ENCODE measurements at regions not wholly inside any gene's neighbourhood (a gene's known extent, or its start where the extent isn't known, plus 50 kb on each side); places are given as distances from the start of the nearest gene placed in this dataset.

DNA sequence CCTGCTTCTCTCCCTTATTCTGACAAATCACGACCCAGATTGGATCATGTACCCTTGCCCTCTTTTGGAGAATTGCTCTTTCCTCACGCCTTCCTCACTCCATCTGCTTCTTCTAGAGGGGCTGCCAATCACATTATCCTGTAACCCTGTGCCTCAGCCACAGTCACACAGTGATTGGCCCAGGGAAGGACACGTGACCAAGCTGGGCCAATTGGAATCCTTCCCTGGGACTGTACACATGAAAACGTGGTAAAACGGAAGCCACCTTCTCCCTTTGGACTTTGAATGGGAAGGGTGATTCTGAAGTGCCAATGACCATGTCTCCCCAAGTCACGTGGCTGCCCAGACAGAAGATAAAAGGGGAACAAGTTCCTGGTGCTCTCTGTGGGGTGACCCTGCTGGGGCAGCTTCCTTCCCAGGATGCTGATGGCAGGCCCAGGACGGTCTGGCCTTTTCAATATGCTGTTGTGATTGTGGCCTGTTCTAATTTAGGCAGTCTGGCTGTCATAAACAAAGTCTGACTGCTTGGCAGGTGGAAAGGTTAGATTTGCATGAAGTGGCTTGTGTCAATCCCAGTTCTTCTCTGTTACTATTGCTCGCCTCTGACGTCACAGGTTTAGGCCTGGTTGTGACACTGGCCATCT is 92.9 kb downstream of the UBIAD1 start:
- TF ChIP-seq EZH2 (IDR thresholded peaks at IDR 0.05; ENCODE audit: low read depth), result no peak
- no peak for TF ChIP-seq CTCF (conservative IDR thresholded peaks at IDR 0.05)
- intact Hi-C loops (cut with micrococcal nuclease; ENCODE audit: unreplicated experiment), result no loop called here
- no peak overlapping the region for H3K27ac ChIP-seq
- BruUV-seq (replicated peaks), result no TSS peak
- H3K4me2 ChIP-seq, result no peak overlapping the region
- no peaks in the 10 kb centered on the region for H3K9me3 ChIP-seq (ENCODE audit: insufficient read depth, low read depth)
- POLR2A ChIA-PET (ENCODE audit: unreplicated experiment), result no interaction called here
- no peaks in the 10 kb centered on the region for H3K79me2 ChIP-seq (ENCODE audit: low read depth)
- H2AFZ ChIP-seq, result no peak overlapping the region
- no peaks in the 10 kb centered on the region for H3F3A ChIP-seq (ENCODE audit: insufficient read depth, low read depth)
- H4K20me1 ChIP-seq (ENCODE audit: insufficient read depth), result no peaks in the 10 kb centered on the region
- H3K4me3 ChIP-seq, result no peak overlapping the region
- DNase-seq, result no peak
- CTCF ChIA-PET, result no interaction called here
- no peaks in the 10 kb centered on the region for H3K9me2 ChIP-seq (ENCODE audit: insufficient read depth)
- no peaks in the 10 kb centered on the region for H3K4me1 ChIP-seq (replicated peaks; ENCODE audit: insufficient read depth)
- H3K27me3 ChIP-seq (ENCODE audit: insufficient read depth, low read depth), result peaks cover 19% of the 10 kb centered on the region
- H3K36me3 ChIP-seq (ENCODE audit: low read depth), result no peaks in the 10 kb centered on the region

GRCh38 chr1:11373029-11373894 is 100.3 kb downstream of the UBIAD1 start:
- no peaks in the 10 kb centered on the region for H3F3A ChIP-seq (ENCODE audit: insufficient read depth, low read depth)
- no peaks in the 10 kb centered on the region for H3K36me3 ChIP-seq (ENCODE audit: low read depth)
- H3K27ac ChIP-seq, result no peak overlapping the region
- no TSS peak for BruUV-seq (replicated peaks)
- H2AFZ ChIP-seq, result no peak overlapping the region
- H4K20me1 ChIP-seq (ENCODE audit: insufficient read depth), result no peaks in the 10 kb centered on the region
- no peak overlapping the region for H3K4me3 ChIP-seq
- no peak for DNase-seq
- H3K4me1 ChIP-seq (replicated peaks; ENCODE audit: insufficient read depth), result no peaks in the 10 kb centered on the region
- H3K9me2 ChIP-seq (ENCODE audit: insufficient read depth), result no peaks in the 10 kb centered on the region
- H3K79me2 ChIP-seq (ENCODE audit: low read depth), result no peaks in the 10 kb centered on the region
- ChIA-PET POLR2A (ENCODE audit: unreplicated experiment) (no interaction called here), CTCF (no interaction called here)
- no peaks in the 10 kb centered on the region for H3K9me3 ChIP-seq (ENCODE audit: insufficient read depth, low read depth)
- TF ChIP-seq EZH2 (IDR thresholded peaks at IDR 0.05; ENCODE audit: low read depth) (no peak), CTCF (conservative IDR thresholded peaks at IDR 0.05) (no peak)
- H3K4me2 ChIP-seq, result no peak overlapping the region
- intact Hi-C loops (cut with micrococcal nuclease; ENCODE audit: unreplicated experiment), result no loop called here
- H3K27me3 ChIP-seq (ENCODE audit: insufficient read depth, low read depth), result peaks cover 49% of the 10 kb centered on the region

DNA sequence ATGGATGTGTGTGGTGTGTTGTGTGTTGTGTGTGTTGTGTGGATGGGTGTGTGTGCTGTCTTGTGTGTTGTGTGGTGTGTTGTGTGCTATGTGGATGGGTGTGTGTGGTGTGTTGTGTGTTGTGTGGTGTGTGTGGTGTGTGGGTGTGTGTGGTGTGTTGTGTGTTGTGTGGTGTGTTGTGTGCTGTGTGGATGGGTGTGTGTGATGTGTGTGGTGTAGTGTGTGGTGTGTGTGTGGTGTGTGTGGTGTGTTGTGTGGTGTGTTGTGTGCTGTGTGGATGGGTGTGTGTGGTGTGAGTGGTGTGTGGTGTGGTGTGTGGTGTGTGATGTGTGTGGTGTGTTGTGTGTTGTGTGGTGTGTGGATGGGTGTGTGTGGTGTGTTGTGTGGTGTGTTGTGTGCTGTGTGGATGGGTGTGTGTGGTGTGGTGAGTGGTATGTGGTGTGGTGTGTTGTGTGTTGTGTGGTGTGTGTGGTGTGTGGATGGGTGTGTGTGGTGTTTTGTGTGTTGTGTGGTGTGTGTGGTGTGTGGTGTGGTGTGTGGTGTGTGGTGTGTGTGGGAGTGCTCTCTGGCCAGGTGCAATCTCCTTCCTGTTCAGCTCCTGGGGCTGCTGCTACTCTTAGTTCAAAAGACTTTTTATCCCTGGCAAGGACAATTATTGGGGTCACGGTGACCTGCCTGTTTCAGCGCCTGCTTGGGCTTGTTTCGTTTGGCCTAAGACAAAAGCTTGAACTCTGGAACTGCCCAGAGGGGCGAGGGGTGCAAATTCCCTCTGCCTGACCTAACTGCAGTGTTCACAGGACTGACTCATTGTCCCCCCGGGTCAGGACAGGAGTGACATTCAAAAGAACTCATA is 101.1 kb downstream of the UBIAD1 start:
- Histone ChIP-seq H3K4me3 (no peak overlapping the region), H3K27ac (no peak overlapping the region), H3K4me2 (no peak overlapping the region), H3K9me2 (ENCODE audit: insufficient read depth) (no peaks in the 10 kb centered on the region), H4K20me1 (ENCODE audit: insufficient read depth) (no peaks in the 10 kb centered on the region), H3K9me3 (ENCODE audit: insufficient read depth, low read depth) (no peaks in the 10 kb centered on the region), H3F3A (ENCODE audit: insufficient read depth, low read depth) (no peaks in the 10 kb centered on the region), H3K27me3 (ENCODE audit: insufficient read depth, low read depth) (peaks cover 48% of the 10 kb centered on the region), H2AFZ (no peak overlapping the region), H3K4me1 (replicated peaks; ENCODE audit: insufficient read depth) (no peaks in the 10 kb centered on the region), H3K36me3 (ENCODE audit: low read depth) (no peaks in the 10 kb centered on the region), H3K79me2 (ENCODE audit: low read depth) (no peaks in the 10 kb centered on the region)
- TF ChIP-seq EZH2 (IDR thresholded peaks at IDR 0.05; ENCODE audit: low read depth), result no peak
- no peak for TF ChIP-seq CTCF (conservative IDR thresholded peaks at IDR 0.05)
- intact Hi-C loops (cut with micrococcal nuclease; ENCODE audit: unreplicated experiment), result no loop called here
- no TSS peak for BruUV-seq (replicated peaks)
- ChIA-PET POLR2A (ENCODE audit: unreplicated experiment) (no interaction called here), CTCF (no interaction called here)
- DNase-seq, result no peak

All from PC-9 (cell line).